GM23338 (cell line): ENCODE measurements at regions not wholly inside any gene's neighbourhood (a gene's known extent, or its start where the extent isn't known, plus 50 kb on each side); places are given as distances from the start of the nearest gene placed in this dataset.
"Not testable (repeated sequence)": the region's sequence is repeated elsewhere in the genome, so short reads cannot be mapped to it uniquely, and the experiment has no call there.

Source experiments
- ATAC-seq: fragments of 200-7000 bp; cut with Tn5 transposase; 3 replicates; pipeline ENCODE4 v1.9.1; 2020
- DNase-seq: peaks from one replicate; pipeline ENCODE4 v3.0.0-alpha.2; 2015; ENCODE audit warnings: low spot score
- H2AFZ ChIP-seq: fragments of 200-600 bp; sonication (generic); 2 replicates; pipeline ENCODE4 v1.8.0; 2016; ENCODE audit warnings: antibody characterized with exemption, mild to moderate bottlenecking, moderate library complexity
- H3F3A ChIP-seq: fragments of 200-600 bp; sonication (generic); replicated peaks from 2 replicates; pipeline ENCODE4 v1.8.0; 2017; ENCODE audit warnings: antibody characterized with exemption, mixed run types, low read depth
- H3K27ac ChIP-seq: fragments of 200-600 bp; sonication (generic); 2 replicates; pipeline ENCODE4 v1.6.1; 2016; ENCODE audit warnings: low read depth
- H3K27me3 ChIP-seq: fragments of 200-600 bp; sonication (generic); 2 replicates; pipeline ENCODE4 v1.8.0; 2016; ENCODE audit warnings: mild to moderate bottlenecking, mixed run types, moderate library complexity; ENCODE audit not compliant: insufficient read depth
- H3K36me3 ChIP-seq: fragments of 200-600 bp; sonication (generic); 2 replicates; pipeline ENCODE4 v1.8.0; 2016; ENCODE audit warnings: mild to moderate bottlenecking; ENCODE audit not compliant: insufficient read depth
- H3K4me1 ChIP-seq: fragments of 200-600 bp; sonication (generic); 2 replicates; pipeline ENCODE4 v1.8.0; 2016; ENCODE audit warnings: mild to moderate bottlenecking, moderate library complexity; ENCODE audit not compliant: insufficient read depth
- H3K4me2 ChIP-seq: fragments of 200-600 bp; sonication (generic); 2 replicates; pipeline ENCODE4 v1.7.1; 2017; ENCODE audit warnings: mixed run types
- H3K4me3 ChIP-seq: fragments of 200-600 bp; sonication (generic); 2 replicates; pipeline ENCODE4 v1.6.1; 2016; ENCODE audit warnings: mixed run types
- H3K79me2 ChIP-seq: fragments of 200-600 bp; sonication (generic); replicated peaks from 2 replicates; pipeline ENCODE4 v1.8.0; 2017; ENCODE audit warnings: mild to moderate bottlenecking; ENCODE audit not compliant: insufficient read depth
- H3K9me2 ChIP-seq: fragments of 200-600 bp; sonication (generic); 2 replicates; pipeline ENCODE4 v1.8.0; 2017; ENCODE audit not compliant: insufficient read depth
- H4K20me1 ChIP-seq: fragments of 200-600 bp; sonication (generic); replicated peaks from 2 replicates; pipeline ENCODE4 v1.8.0; 2017; ENCODE audit warnings: mild to moderate bottlenecking; ENCODE audit not compliant: insufficient read depth
- H3K27ac Mint-ChIP-seq: 2 replicates; pipeline ENCODE4 v1.8.0; 2020; ENCODE audit warnings: inconsistent platforms, mild to moderate bottlenecking, moderate library complexity, mixed read lengths
- H3K27me3 Mint-ChIP-seq: 3 replicates; pipeline ENCODE4 v1.8.0; 2022; ENCODE audit warnings: low read depth, mild to moderate bottlenecking, moderate library complexity, mixed read lengths, inconsistent platforms; ENCODE audit not compliant: insufficient read depth, poor library complexity
- H3K36me3 Mint-ChIP-seq: 3 replicates; pipeline ENCODE4 v1.8.0; 2021; ENCODE audit warnings: low read depth, mild to moderate bottlenecking, inconsistent platforms, moderate library complexity, mixed read lengths
- H3K4me1 Mint-ChIP-seq: 3 replicates; pipeline ENCODE4 v1.8.0; 2020; ENCODE audit warnings: mild to moderate bottlenecking, inconsistent platforms, mixed read lengths
- H3K4me3 Mint-ChIP-seq: 3 replicates; pipeline ENCODE4 v1.8.0; 2021; ENCODE audit warnings: moderate library complexity, mild to moderate bottlenecking, inconsistent platforms, mixed read lengths
- H3K9me3 Mint-ChIP-seq: 3 replicates; pipeline ENCODE4 v1.8.0; 2020; ENCODE audit warnings: moderate library complexity, mild to moderate bottlenecking, inconsistent platforms, mixed read lengths
- TF ChIP-seq, protein P1 (sequence below): IDR thresholded peaks from one replicate; pipeline ENCODE4 v1.6.1; 2018; ENCODE audit warnings: antibody characterized with exemption; ENCODE audit not compliant: unreplicated experiment
- TF ChIP-seq, protein P2 (sequence below), 2 experiments: fragments of 200-600 bp in 1 of 2; sonication (generic) in 1 of 2; conservative IDR thresholded peaks; 2 replicates each; pipeline versions ENCODE4 v1.5.1 to v1.6.1; 2016 to 2017; ENCODE audit warnings: antibody characterized with exemption in 2 of 2, low read depth in 2 of 2, mild to moderate bottlenecking in 2 of 2, moderate library complexity in 1 of 2
- TF ChIP-seq, protein P3 (sequence below): IDR thresholded peaks from 2 replicates; pipeline ENCODE4 v1.6.1; 2016; ENCODE audit warnings: antibody characterized with exemption
- TF ChIP-seq, protein P4 (sequence below): fragments of 250-450 bp; sonication (Bioruptor Pico); IDR thresholded peaks from 2 replicates; pipeline ENCODE4 v1.5.0; 2020; ENCODE audit warnings: mild to moderate bottlenecking, moderate library complexity

DNA sequence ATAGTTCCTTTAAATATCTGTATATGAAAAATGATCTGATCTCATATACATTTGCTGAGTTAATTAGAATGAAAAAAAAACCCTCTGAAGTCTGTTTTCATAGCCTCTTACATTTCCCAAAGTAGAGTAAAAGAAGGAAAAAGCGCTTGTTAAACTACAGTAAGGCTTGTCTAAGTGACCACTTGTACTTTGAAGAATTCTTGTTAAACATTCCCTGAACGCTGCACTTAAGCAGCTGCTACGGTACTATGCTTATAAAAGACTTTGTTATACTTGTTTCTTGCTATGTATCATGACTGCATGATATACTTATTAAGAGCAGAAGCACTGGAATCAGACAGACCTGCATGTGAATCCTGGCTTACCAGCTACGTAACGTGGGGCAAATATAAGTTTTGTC is 81.7 kb upstream of the MTAP start (continued):
- TF ChIP-seq, protein P1, sequence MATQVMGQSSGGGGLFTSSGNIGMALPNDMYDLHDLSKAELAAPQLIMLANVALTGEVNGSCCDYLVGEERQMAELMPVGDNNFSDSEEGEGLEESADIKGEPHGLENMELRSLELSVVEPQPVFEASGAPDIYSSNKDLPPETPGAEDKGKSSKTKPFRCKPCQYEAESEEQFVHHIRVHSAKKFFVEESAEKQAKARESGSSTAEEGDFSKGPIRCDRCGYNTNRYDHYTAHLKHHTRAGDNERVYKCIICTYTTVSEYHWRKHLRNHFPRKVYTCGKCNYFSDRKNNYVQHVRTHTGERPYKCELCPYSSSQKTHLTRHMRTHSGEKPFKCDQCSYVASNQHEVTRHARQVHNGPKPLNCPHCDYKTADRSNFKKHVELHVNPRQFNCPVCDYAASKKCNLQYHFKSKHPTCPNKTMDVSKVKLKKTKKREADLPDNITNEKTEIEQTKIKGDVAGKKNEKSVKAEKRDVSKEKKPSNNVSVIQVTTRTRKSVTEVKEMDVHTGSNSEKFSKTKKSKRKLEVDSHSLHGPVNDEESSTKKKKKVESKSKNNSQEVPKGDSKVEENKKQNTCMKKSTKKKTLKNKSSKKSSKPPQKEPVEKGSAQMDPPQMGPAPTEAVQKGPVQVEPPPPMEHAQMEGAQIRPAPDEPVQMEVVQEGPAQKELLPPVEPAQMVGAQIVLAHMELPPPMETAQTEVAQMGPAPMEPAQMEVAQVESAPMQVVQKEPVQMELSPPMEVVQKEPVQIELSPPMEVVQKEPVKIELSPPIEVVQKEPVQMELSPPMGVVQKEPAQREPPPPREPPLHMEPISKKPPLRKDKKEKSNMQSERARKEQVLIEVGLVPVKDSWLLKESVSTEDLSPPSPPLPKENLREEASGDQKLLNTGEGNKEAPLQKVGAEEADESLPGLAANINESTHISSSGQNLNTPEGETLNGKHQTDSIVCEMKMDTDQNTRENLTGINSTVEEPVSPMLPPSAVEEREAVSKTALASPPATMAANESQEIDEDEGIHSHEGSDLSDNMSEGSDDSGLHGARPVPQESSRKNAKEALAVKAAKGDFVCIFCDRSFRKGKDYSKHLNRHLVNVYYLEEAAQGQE: no peak
- TF ChIP-seq, protein P2, sequence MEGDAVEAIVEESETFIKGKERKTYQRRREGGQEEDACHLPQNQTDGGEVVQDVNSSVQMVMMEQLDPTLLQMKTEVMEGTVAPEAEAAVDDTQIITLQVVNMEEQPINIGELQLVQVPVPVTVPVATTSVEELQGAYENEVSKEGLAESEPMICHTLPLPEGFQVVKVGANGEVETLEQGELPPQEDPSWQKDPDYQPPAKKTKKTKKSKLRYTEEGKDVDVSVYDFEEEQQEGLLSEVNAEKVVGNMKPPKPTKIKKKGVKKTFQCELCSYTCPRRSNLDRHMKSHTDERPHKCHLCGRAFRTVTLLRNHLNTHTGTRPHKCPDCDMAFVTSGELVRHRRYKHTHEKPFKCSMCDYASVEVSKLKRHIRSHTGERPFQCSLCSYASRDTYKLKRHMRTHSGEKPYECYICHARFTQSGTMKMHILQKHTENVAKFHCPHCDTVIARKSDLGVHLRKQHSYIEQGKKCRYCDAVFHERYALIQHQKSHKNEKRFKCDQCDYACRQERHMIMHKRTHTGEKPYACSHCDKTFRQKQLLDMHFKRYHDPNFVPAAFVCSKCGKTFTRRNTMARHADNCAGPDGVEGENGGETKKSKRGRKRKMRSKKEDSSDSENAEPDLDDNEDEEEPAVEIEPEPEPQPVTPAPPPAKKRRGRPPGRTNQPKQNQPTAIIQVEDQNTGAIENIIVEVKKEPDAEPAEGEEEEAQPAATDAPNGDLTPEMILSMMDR (conservative IDR thresholded peaks at IDR 0.05; ENCODE audit: low read depth in 2 of 2): no peak
- TF ChIP-seq, protein P3, sequence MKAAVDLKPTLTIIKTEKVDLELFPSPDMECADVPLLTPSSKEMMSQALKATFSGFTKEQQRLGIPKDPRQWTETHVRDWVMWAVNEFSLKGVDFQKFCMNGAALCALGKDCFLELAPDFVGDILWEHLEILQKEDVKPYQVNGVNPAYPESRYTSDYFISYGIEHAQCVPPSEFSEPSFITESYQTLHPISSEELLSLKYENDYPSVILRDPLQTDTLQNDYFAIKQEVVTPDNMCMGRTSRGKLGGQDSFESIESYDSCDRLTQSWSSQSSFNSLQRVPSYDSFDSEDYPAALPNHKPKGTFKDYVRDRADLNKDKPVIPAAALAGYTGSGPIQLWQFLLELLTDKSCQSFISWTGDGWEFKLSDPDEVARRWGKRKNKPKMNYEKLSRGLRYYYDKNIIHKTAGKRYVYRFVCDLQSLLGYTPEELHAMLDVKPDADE: no peak

DNA sequence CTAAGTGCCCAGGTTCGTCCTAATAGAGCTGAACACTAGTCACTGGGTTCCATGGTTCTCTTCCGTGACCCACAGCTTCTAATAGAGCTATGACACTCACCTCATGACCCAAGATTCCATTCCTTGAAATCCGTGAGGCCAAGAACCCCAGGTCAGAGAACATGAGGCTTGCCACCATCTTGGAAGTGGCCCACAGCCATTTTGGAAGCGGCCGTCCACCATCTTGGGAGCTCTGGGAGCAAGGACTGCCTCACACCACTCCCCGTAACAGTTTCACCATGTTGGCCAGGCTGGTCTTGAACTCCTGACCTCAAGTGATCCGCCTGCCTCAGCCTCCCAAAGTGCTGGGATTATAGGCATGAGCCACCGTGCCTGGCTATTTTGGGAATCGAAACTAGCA is 75.0 kb upstream of the MTAP start:
- H3K36me3 ChIP-seq, H3K4me3 Mint-ChIP-seq, H3K4me1 Mint-ChIP-seq, H4K20me1 ChIP-seq, H3K9me3 Mint-ChIP-seq, H2AFZ ChIP-seq, H3K79me2 ChIP-seq, DNase-seq, H3F3A ChIP-seq, H3K27me3 ChIP-seq, H3K4me3 ChIP-seq, H3K27me3 Mint-ChIP-seq, H3K36me3 Mint-ChIP-seq, H3K4me1 ChIP-seq, H3K4me2 ChIP-seq, ATAC-seq, H3K9me2 ChIP-seq, H3K27ac ChIP-seq, H3K27ac Mint-ChIP-seq: not testable (repeated sequence)

DNA sequence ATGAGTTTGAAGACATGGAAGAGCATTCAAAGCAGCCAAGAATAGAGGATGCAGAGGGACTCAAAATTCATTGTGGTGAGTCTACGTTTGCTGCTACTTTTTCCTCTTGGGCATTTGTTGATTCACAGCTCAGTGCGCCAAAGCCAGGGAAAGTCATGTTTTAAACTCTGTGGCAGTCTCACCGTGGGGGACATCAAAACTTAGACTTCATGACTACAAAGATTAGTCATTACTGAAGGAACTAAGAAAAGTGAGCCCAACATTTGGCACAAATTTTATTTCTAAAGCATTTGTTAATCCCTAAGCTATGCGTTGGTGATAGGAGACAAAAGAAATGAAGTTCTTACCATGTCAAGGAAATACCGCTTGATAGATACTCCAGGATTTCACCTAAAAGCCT is 73.7 kb upstream of the MTAP start:
- H3K4me1 Mint-ChIP-seq: no peaks in the 10 kb centered on the region
- no peak overlapping the region for H3K4me3 Mint-ChIP-seq
- Histone ChIP-seq H3K4me2 (no peak overlapping the region), H2AFZ (no peak overlapping the region), H3K36me3 (no peaks in the 10 kb centered on the region), H3F3A (no peaks in the 10 kb centered on the region), H3K9me2 (no peaks in the 10 kb centered on the region), H3K79me2 (no peaks in the 10 kb centered on the region), H3K4me3 (no peak overlapping the region), H4K20me1 (no peaks in the 10 kb centered on the region), H3K4me1 (no peaks in the 10 kb centered on the region), H3K27ac (no peak overlapping the region), H3K27me3 (no peaks in the 10 kb centered on the region)
- no peak overlapping the region for H3K27ac Mint-ChIP-seq
- no peaks in the 10 kb centered on the region for H3K36me3 Mint-ChIP-seq
- DNase-seq (no peak), ATAC-seq (no peak)
- no peaks in the 10 kb centered on the region; the same call in 2 of the 3 replicates for H3K9me3 Mint-ChIP-seq
- H3K27me3 Mint-ChIP-seq: peaks cover 1% of the 10 kb centered on the region
- TF ChIP-seq, protein P4, sequence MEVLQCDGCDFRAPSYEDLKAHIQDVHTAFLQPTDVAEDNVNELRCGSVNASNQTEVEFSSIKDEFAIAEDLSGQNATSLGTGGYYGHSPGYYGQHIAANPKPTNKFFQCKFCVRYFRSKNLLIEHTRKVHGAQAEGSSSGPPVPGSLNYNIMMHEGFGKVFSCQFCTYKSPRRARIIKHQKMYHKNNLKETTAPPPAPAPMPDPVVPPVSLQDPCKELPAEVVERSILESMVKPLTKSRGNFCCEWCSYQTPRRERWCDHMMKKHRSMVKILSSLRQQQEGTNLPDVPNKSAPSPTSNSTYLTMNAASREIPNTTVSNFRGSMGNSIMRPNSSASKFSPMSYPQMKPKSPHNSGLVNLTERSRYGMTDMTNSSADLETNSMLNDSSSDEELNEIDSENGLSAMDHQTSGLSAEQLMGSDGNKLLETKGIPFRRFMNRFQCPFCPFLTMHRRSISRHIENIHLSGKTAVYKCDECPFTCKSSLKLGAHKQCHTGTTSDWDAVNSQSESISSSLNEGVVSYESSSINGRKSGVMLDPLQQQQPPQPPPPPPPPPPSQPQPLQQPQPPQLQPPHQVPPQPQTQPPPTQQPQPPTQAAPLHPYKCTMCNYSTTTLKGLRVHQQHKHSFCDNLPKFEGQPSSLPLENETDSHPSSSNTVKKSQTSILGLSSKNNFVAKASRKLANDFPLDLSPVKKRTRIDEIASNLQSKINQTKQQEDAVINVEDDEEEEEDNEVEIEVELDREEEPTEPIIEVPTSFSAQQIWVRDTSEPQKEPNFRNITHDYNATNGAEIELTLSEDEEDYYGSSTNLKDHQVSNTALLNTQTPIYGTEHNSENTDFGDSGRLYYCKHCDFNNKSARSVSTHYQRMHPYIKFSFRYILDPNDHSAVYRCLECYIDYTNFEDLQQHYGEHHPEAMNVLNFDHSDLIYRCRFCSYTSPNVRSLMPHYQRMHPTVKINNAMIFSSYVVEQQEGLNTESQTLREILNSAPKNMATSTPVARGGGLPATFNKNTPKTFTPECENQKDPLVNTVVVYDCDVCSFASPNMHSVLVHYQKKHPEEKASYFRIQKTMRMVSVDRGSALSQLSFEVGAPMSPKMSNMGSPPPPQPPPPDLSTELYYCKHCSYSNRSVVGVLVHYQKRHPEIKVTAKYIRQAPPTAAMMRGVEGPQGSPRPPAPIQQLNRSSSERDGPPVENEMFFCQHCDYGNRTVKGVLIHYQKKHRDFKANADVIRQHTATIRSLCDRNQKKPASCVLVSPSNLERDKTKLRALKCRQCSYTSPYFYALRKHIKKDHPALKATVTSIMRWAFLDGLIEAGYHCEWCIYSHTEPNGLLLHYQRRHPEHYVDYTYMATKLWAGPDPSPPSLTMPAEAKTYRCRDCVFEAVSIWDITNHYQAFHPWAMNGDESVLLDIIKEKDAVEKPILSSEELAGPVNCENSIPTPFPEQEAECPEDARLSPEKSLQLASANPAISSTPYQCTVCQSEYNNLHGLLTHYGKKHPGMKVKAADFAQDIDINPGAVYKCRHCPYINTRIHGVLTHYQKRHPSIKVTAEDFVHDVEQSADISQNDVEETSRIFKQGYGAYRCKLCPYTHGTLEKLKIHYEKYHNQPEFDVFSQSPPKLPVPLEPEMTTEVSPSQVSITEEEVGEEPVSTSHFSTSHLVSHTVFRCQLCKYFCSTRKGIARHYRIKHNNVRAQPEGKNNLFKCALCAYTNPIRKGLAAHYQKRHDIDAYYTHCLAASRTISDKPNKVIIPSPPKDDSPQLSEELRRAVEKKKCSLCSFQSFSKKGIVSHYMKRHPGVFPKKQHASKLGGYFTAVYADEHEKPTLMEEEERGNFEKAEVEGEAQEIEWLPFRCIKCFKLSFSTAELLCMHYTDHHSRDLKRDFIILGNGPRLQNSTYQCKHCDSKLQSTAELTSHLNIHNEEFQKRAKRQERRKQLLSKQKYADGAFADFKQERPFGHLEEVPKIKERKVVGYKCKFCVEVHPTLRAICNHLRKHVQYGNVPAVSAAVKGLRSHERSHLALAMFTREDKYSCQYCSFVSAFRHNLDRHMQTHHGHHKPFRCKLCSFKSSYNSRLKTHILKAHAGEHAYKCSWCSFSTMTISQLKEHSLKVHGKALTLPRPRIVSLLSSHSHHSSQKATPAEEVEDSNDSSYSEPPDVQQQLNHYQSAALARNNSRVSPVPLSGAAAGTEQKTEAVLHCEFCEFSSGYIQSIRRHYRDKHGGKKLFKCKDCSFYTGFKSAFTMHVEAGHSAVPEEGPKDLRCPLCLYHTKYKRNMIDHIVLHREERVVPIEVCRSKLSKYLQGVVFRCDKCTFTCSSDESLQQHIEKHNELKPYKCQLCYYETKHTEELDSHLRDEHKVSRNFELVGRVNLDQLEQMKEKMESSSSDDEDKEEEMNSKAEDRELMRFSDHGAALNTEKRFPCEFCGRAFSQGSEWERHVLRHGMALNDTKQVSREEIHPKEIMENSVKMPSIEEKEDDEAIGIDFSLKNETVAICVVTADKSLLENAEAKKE (CRISPR knock-in tag): no peak
